MCF 10A (cell line): ENCODE measurements at regions not wholly inside any gene's neighbourhood (a gene's known extent, or its start where the extent isn't known, plus 50 kb on each side); places are given as distances from the start of the nearest gene placed in this dataset.

Experiments
- BruUV-seq: library from RNA; stranded (reverse); fragments of 400-500 nt; replicated peaks from 2 replicates; lab custom pipeline; 2021; lab: Mats Ljungman, UMichigan
- CTCF ChIA-PET: fragments of 300-600 bp; sonication (Branson Sonifier 250); formaldehyde crosslinking; extraction: SDS; loops from one replicate; lab custom pipeline; 2021; ENCODE audit warnings: antibody characterized with exemption, inconsistent platforms; lab: Yijun Ruan, JAX
- POLR2A ChIA-PET: fragments of 300-600, 350-650 bp; sonication (Branson Sonifier 250); formaldehyde crosslinking; extraction: SDS; loops from one replicate; lab custom pipeline; 2020; ENCODE audit warnings: antibody characterized with exemption, inconsistent platforms; lab: Yijun Ruan, JAX
- DNase-seq: peaks from one replicate; pipeline ENCODE4 v3.0.0-alpha.2; 2018; ENCODE audit not compliant: unreplicated experiment
- H3K27ac Mint-ChIP-seq: one replicate; pipeline ENCODE4 v1.8.0; 2022; ENCODE audit warnings: mild to moderate bottlenecking, low read depth, mixed read lengths; ENCODE audit not compliant: unreplicated experiment
- H3K27me3 Mint-ChIP-seq: one replicate; pipeline ENCODE4 v1.8.0; 2022; ENCODE audit warnings: mixed read lengths; ENCODE audit not compliant: insufficient read depth, unreplicated experiment
- H3K36me3 Mint-ChIP-seq: one replicate; pipeline ENCODE4 v1.8.0; 2022; ENCODE audit warnings: mild to moderate bottlenecking, moderate library complexity, mixed read lengths; ENCODE audit not compliant: insufficient read depth, unreplicated experiment
- H3K4me1 Mint-ChIP-seq: one replicate; pipeline ENCODE4 v1.8.0; 2022; ENCODE audit warnings: mixed read lengths; ENCODE audit not compliant: insufficient read depth, unreplicated experiment
- H3K4me3 Mint-ChIP-seq: one replicate; pipeline ENCODE4 v1.8.0; 2022; ENCODE audit warnings: mild to moderate bottlenecking, moderate library complexity, mixed read lengths; ENCODE audit not compliant: unreplicated experiment
- H3K9me3 Mint-ChIP-seq: one replicate; pipeline ENCODE4 v1.8.0; 2022; ENCODE audit warnings: mixed read lengths; ENCODE audit not compliant: unreplicated experiment
- CTCF ChIP-seq: fragments of 200-600 bp; IDR thresholded peaks from one replicate; pipeline ENCODE4 v1.8.0; 2022; ENCODE audit warnings: antibody characterized with exemption, mild to moderate bottlenecking; ENCODE audit not compliant: unreplicated experiment
- intact Hi-C: fragments of 100-400 bp; cut with micrococcal nuclease; formaldehyde crosslinking; loops from 2 replicates; pipeline ENCODE4 v1.14.1; 2022

DNA sequence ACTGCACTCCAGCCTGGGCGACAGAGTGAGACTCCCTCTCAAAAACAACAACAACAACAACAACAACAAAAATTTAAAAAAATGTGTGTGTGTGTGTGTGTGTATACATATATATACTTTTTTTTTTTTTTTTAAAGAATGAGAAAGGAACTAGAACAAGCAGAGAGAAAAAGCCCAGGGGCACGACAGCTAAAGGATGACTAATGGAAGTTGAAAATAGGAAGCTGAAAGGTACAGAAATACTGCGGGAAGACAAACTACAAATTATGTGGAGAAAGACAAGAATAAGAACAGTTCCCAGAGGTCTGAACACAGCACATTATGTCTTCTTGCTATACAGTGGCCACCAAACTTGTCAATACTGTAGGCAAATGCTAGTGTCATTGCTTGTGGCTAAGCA is 141.9 kb upstream of the PRSS1 start:
- Mint-ChIP-seq H3K9me3 (no peaks in the 10 kb centered on the region), H3K27ac (no peak overlapping the region), H3K4me1 (peaks cover 14% of the 10 kb centered on the region), H3K4me3 (no peak overlapping the region), H3K36me3 (no peaks in the 10 kb centered on the region), H3K27me3 (no peaks in the 10 kb centered on the region)
- ChIA-PET CTCF (interaction anchor here (0.6 to 7.9 kb wide), 13 partner anchors 17 to 395 kb away, joined by 3 to 92 read pairs (median 7); no protein-coding TSS in a partner anchor), POLR2A (no interaction called here)
- TF ChIP-seq CTCF, result no peak
- intact Hi-C loops, result no loop called here
- BruUV-seq, result no TSS peak
- peak; percentile 19 for DNase-seq

DNA sequence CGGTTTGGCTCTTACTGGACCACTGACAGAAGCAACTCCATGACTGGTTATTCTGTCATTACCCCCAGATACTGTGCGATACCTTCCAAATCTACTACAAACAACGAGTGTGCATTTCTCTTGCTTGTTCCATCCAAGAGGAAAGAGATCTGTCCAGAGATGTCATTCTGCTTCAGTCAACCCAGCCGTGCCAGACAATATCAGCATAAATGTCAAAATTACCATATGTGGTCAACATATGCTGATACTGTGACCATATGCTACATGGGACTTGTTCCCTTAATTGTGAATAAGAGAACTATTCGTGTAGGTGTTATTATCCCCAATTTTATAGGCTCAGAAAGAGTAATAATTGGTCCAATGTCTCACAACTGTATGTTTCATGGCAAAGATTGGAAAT is 143.2 kb upstream of the PRSS1 start:
- Mint-ChIP-seq H3K36me3 (no peaks in the 10 kb centered on the region), H3K9me3 (no peaks in the 10 kb centered on the region), H3K27me3 (no peaks in the 10 kb centered on the region), H3K27ac (no peak overlapping the region), H3K4me1 (peaks cover 14% of the 10 kb centered on the region), H3K4me3 (no peak overlapping the region)
- CTCF ChIA-PET, result interaction anchor here (0.7 to 7.9 kb wide), 9 partner anchors 16 to 907 kb away, joined by 3 to 92 read pairs (median 4); no protein-coding TSS in a partner anchor
- POLR2A ChIA-PET, result no interaction called here
- DNase-seq, result no peak
- TF ChIP-seq CTCF, result no peak
- no TSS peak for BruUV-seq
- intact Hi-C loops, result no loop called here

DNA sequence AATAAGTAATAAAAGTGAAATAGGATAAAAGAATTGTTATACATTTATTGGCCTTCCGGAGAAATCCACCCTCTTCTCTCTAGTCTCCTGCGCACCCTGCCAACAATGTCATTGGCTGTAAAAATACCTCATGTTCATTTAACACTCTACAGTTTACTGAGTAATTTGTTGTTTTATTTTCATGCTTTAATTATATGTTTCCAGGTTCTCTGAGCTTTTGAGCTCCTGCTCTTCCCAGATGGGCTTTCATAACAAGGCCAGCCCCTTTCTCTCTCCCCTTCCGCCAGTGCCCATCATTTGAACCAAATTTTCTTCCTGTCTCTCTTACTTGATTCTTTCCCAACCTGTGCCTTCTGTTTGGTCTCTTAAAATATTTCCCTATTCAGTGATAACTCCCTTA is 144.6 kb upstream of the PRSS1 start:
- CTCF ChIA-PET, result interaction anchor here (0.6 to 7.9 kb wide), 38 partner anchors 10 to 701 kb away, joined by 3 to 92 read pairs (median 6); partner anchors contain the start of gene PRSS2
- intact Hi-C loops, result loop anchor here (1.0 to 5.0 kb wide), 6 partner anchors 28 to 207 kb away; no protein-coding TSS in a partner anchor
- POLR2A ChIA-PET, result interaction anchor here (1.4 kb wide), 1 partner anchor 14 kb away, joined by 6 read pairs; no protein-coding TSS in a partner anchor
- H3K27ac Mint-ChIP-seq, result no peak overlapping the region
- no peaks in the 10 kb centered on the region for H3K27me3 Mint-ChIP-seq
- H3K9me3 Mint-ChIP-seq, result no peaks in the 10 kb centered on the region
- H3K36me3 Mint-ChIP-seq, result no peaks in the 10 kb centered on the region
- BruUV-seq, result no TSS peak
- H3K4me1 Mint-ChIP-seq, result peaks cover 14% of the 10 kb centered on the region
- no peak for TF ChIP-seq CTCF
- DNase-seq, result no peak
- H3K4me3 Mint-ChIP-seq, result peak overlapping the region; percentile 8

DNA sequence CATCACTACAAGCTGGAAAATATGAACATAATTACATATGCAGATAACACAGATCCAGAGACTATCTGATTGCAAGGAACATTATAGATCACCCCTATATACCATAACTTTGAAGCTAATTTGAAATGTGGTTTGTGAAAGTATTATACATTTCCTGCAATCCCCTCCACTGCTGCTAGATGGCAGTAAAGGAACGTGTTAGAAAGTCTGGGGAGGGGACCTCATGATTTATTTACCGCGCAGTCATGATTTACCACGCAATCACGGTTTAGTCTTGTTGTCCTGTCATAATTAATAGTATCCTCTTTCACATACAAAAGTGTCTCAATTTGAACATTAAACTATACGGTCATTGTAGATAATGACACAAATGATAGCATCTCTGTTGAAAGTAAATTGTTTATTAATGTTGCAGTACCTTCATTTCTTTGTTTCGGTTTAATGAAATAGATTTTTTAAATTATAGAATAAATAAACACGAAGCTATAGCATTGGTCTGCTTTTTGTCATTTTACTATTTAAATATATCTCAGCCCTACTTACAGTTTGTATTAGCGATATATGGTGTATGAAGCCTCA is 145.3 kb upstream of the PRSS1 start:
- Mint-ChIP-seq H3K27ac (no peak overlapping the region), H3K36me3 (no peaks in the 10 kb centered on the region), H3K4me1 (peaks cover 14% of the 10 kb centered on the region), H3K9me3 (no peaks in the 10 kb centered on the region), H3K27me3 (no peaks in the 10 kb centered on the region), H3K4me3 (peak overlapping the region; percentile 8)
- TF ChIP-seq CTCF, result peak; percentile 83
- no TSS peak for BruUV-seq
- ChIA-PET POLR2A (interaction anchor here (0.8 to 1.4 kb wide), 3 partner anchors 13 to 109 kb away, joined by 3 to 6 read pairs (median 3); no protein-coding TSS in a partner anchor), CTCF (interaction anchor here (0.6 to 7.9 kb wide), 54 partner anchors 9 to 1806 kb away, joined by 3 to 92 read pairs (median 4); partner anchors contain the start of gene PRSS2)
- intact Hi-C loops, result loop anchor here (1.0 to 5.0 kb wide), 6 partner anchors 28 to 207 kb away; no protein-coding TSS in a partner anchor
- peak; percentile 71 for DNase-seq
